ENCODE measurements at regions not wholly inside any gene's neighbourhood (a gene's known extent, or its start where the extent isn't known, plus 50 kb on each side); places are given as distances from the start of the nearest gene placed in this dataset.
"Not testable (repeated sequence)": the region's sequence is repeated elsewhere in the genome, so short reads cannot be mapped to it uniquely, and the experiment has no call there.

DNA sequence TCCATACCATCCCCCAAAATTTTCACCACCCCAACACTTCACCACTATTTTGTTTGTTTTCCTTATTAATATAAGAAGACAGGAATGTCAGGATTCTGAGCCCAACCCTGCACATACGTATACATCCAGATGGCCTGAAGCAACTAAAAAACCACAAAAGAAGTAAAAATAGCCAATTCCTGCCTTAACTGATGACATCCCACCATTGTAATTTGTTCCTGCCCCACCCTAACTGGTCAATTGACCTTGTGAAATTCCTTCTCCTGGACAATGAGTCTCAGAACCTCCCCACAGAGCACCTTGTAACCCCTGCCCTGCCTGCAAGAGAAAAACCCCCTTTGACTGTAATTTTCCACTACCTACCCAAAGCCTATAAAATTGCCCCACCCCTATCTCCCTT lies 132.5 kb downstream of the ZNF675 start:
- Histone ChIP-seq H3K9ac (ENCODE audit: low read depth, low read length) (no peak overlapping the region), H3K4me3 (ENCODE audit: low read length) (no peak overlapping the region), H3K27ac (ENCODE audit: low read length) (no peak overlapping the region), H3K4me1 (ENCODE audit: insufficient read depth, low read length) (no peaks in the 10 kb centered on the region), H3K9me3 (ENCODE audit: insufficient read depth, low read depth, low read length) (peaks cover 78% of the 10 kb centered on the region), H3K27me3 (ENCODE audit: insufficient read depth, low read length) (no peaks in the 10 kb centered on the region), H3K36me3 (ENCODE audit: insufficient read depth, low read depth, low read length) (no peaks in the 10 kb centered on the region)

DNA sequence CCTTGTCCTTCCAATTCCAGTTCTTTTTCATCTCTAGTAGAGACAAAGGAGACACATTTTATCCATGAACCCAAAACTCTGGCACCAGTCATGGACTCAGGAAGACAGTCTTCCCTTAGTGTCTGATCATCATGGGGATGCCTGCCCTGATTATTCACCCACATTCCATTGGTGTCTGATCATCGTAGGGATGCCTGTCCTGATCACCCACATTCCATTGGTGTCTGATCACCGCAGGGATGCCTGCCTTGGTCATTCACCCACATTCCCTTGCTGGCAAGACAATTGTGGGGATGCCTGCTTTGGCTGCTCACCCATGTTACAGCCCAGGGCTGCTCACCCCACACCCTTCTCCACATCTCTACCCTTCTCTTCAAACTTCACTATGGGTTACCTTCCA lies 136.9 kb downstream of the ZNF675 start:
- not testable (repeated sequence) for H3K27ac ChIP-seq (ENCODE audit: low read length); H3K4me1 ChIP-seq (ENCODE audit: insufficient read depth, low read length); H3K9ac ChIP-seq (ENCODE audit: low read depth, low read length); H3K4me3 ChIP-seq (ENCODE audit: low read length); H3K27me3 ChIP-seq (ENCODE audit: insufficient read depth, low read length); H3K36me3 ChIP-seq (ENCODE audit: insufficient read depth, low read depth, low read length)
- peaks cover 79% of the 10 kb centered on the region for H3K9me3 ChIP-seq (ENCODE audit: insufficient read depth, low read depth, low read length)

GRCh38 chr19:23547816-23548430 lies 139.1 kb downstream of the ZNF675 start:
- no peak overlapping the region for H3K27ac ChIP-seq (ENCODE audit: low read length)
- no peaks in the 10 kb centered on the region for H3K4me1 ChIP-seq (ENCODE audit: insufficient read depth, low read length)
- H3K36me3 ChIP-seq (ENCODE audit: insufficient read depth, low read depth, low read length) = no peaks in the 10 kb centered on the region
- peaks cover 79% of the 10 kb centered on the region for H3K9me3 ChIP-seq (ENCODE audit: insufficient read depth, low read depth, low read length)
- no peak overlapping the region for H3K9ac ChIP-seq (ENCODE audit: low read depth, low read length)
- no peaks in the 10 kb centered on the region for H3K27me3 ChIP-seq (ENCODE audit: insufficient read depth, low read length)
- no peak overlapping the region for H3K4me3 ChIP-seq (ENCODE audit: low read length)

DNA sequence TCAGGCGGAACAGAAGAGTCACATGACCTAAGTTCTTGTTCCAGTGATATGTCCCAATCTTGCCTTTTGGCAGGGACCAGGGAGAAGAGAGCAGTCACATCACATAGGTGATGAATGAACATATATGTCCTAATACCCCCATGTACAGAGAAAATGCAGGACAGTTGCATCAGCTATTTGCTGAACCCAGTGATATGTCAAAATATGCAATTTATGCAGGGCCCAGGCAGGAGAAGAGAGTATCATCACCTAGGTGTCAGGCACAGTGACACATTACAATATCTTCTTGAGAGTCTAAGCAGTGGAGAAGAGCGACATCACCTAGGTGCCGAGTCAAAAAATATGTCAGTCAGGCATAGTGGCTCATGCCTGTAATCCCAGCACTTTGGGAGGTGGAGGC lies 139.9 kb downstream of the ZNF675 start:
- Histone ChIP-seq H3K36me3 (ENCODE audit: insufficient read depth, low read depth, low read length) (no peaks in the 10 kb centered on the region), H3K9ac (ENCODE audit: low read depth, low read length) (no peak overlapping the region), H3K4me1 (ENCODE audit: insufficient read depth, low read length) (no peaks in the 10 kb centered on the region), H3K27me3 (ENCODE audit: insufficient read depth, low read length) (no peaks in the 10 kb centered on the region), H3K27ac (ENCODE audit: low read length) (no peak overlapping the region), H3K4me3 (ENCODE audit: low read length) (no peak overlapping the region), H3K9me3 (ENCODE audit: insufficient read depth, low read depth, low read length) (peaks cover 77% of the 10 kb centered on the region)

DNA sequence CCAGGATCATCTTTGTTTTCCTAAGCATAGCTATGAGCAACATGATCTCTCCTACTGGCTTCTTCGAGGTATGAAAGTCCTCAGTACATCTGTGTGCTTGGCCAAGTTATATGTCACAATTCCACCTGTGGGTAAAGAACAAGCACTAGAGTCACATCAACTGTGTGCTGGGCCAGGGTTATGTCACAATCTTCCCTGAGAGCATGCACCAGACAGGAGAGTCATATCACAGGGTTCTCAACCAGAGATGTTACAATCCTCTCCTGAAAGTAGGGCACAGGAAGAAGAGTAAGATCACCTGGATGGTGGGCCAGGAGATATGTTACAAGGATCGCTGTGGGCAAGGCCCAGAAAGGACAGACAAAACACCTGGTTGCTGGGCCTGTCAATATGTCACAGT lies 143.7 kb downstream of the ZNF675 start:
- Histone ChIP-seq H3K9me3 (ENCODE audit: insufficient read depth, low read depth, low read length) (peaks cover 86% of the 10 kb centered on the region), H3K4me1 (ENCODE audit: insufficient read depth, low read length) (no peaks in the 10 kb centered on the region), H3K27me3 (ENCODE audit: insufficient read depth, low read length) (no peaks in the 10 kb centered on the region), H3K36me3 (ENCODE audit: insufficient read depth, low read depth, low read length) (no peaks in the 10 kb centered on the region), H3K4me3 (ENCODE audit: low read length) (no peak overlapping the region), H3K27ac (ENCODE audit: low read length) (no peak overlapping the region), H3K9ac (ENCODE audit: low read depth, low read length) (no peak overlapping the region)

DNA sequence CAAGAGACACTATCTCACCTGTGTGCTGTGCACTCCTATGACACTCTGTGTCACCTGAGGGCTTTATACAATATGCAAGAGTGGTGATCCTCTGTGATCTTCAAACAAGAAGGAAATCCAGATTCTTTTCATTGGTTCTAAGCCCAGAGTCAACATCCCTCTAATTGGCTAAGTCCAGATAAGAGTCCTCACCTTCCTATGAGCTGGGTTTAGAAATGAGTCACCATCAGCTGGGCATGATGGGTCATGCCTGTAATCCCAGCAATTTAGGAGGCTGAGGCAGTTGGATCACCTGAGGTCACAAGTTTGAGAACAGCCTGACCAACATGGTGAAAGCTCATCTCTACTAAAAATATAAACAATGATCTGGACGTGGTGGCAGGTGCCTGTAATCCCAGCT lies 144.4 kb downstream of the ZNF675 start:
- H3K4me3 ChIP-seq (ENCODE audit: low read length) = no peak overlapping the region
- no peak overlapping the region for H3K27ac ChIP-seq (ENCODE audit: low read length)
- H3K9ac ChIP-seq (ENCODE audit: low read depth, low read length) = no peak overlapping the region
- no peaks in the 10 kb centered on the region for H3K4me1 ChIP-seq (ENCODE audit: insufficient read depth, low read length)
- no peaks in the 10 kb centered on the region for H3K27me3 ChIP-seq (ENCODE audit: insufficient read depth, low read length)
- H3K9me3 ChIP-seq (ENCODE audit: insufficient read depth, low read depth, low read length) = peaks cover 84% of the 10 kb centered on the region
- H3K36me3 ChIP-seq (ENCODE audit: insufficient read depth, low read depth, low read length) = no peaks in the 10 kb centered on the region

GRCh38 chr19:23541991-23542390 lies 145.0 kb downstream of the ZNF675 start:
- Histone ChIP-seq H3K27ac (ENCODE audit: low read length) (no peak overlapping the region), H3K27me3 (ENCODE audit: insufficient read depth, low read length) (no peaks in the 10 kb centered on the region), H3K36me3 (ENCODE audit: insufficient read depth, low read depth, low read length) (no peaks in the 10 kb centered on the region), H3K4me3 (ENCODE audit: low read length) (no peak overlapping the region), H3K9me3 (ENCODE audit: insufficient read depth, low read depth, low read length) (peaks cover 83% of the 10 kb centered on the region), H3K9ac (ENCODE audit: low read depth, low read length) (no peak overlapping the region), H3K4me1 (ENCODE audit: insufficient read depth, low read length) (no peaks in the 10 kb centered on the region)

GRCh38 chr19:23540180-23540579 lies 144.9 kb upstream of the ZNF91 start:
- not testable (repeated sequence) for H3K4me1 ChIP-seq (ENCODE audit: insufficient read depth, low read length); H3K4me3 ChIP-seq (ENCODE audit: low read length); H3K9ac ChIP-seq (ENCODE audit: low read depth, low read length); H3K36me3 ChIP-seq (ENCODE audit: insufficient read depth, low read depth, low read length); H3K27ac ChIP-seq (ENCODE audit: low read length); H3K27me3 ChIP-seq (ENCODE audit: insufficient read depth, low read length)
- H3K9me3 ChIP-seq (ENCODE audit: insufficient read depth, low read depth, low read length) = peaks cover 79% of the 10 kb centered on the region

DNA sequence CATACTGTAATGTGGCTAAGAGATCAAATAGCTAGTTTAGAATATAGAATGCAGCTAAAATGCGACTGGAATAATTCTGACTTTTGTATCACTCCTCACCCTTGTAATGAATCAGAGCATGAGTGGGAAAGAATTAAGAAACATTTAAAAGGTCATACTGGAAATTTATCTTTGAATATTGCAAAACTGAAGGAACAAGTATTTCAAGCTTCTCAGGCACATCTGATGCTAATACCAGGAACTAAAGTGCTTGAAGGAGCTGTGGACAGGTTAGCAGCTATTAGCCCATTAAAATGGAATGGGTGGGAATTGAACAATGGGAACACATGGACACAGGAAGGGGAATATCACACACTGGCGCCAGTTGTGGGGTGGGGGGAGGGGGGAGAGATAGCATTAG lies 144.2 kb upstream of the ZNF91 start:
- Histone ChIP-seq H3K9me3 (ENCODE audit: insufficient read depth, low read depth, low read length) (peaks cover 79% of the 10 kb centered on the region), H3K36me3 (ENCODE audit: insufficient read depth, low read depth, low read length) (no peaks in the 10 kb centered on the region), H3K27ac (ENCODE audit: low read length) (no peak overlapping the region), H3K9ac (ENCODE audit: low read depth, low read length) (no peak overlapping the region), H3K27me3 (ENCODE audit: insufficient read depth, low read length) (no peaks in the 10 kb centered on the region), H3K4me3 (ENCODE audit: low read length) (no peak overlapping the region), H3K4me1 (ENCODE audit: insufficient read depth, low read length) (no peaks in the 10 kb centered on the region)

DNA sequence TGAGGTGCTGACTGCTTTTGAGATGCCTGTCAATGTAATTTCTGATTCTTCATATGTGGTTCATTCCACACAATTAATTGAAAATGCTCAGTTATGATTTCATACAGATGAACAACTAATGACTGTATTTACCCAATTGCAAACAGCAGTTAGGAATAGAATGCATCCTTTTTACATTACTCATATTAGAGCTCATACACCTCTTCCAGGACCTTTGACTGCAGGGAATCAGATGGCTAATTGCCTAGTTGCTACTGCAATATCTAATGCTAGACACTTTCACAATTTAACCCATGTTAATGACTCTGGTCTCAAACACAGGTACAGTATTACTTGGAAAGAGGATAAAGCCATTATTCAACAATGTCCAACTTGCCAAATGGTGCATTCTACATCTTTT lies 141.9 kb upstream of the ZNF91 start:
- not testable (repeated sequence) for H3K9ac ChIP-seq (ENCODE audit: low read depth, low read length); H3K36me3 ChIP-seq (ENCODE audit: insufficient read depth, low read depth, low read length); H3K27ac ChIP-seq (ENCODE audit: low read length); H3K27me3 ChIP-seq (ENCODE audit: insufficient read depth, low read length); H3K4me1 ChIP-seq (ENCODE audit: insufficient read depth, low read length); H3K4me3 ChIP-seq (ENCODE audit: low read length)
- H3K9me3 ChIP-seq (ENCODE audit: insufficient read depth, low read depth, low read length) = peaks cover 61% of the 10 kb centered on the region

- H3K9ac ChIP-seq (ENCODE audit: low read depth, low read length); H3K36me3 ChIP-seq (ENCODE audit: insufficient read depth, low read depth, low read length); H3K4me3 ChIP-seq (ENCODE audit: low read length); H3K27me3 ChIP-seq (ENCODE audit: insufficient read depth, low read length); H3K4me1 ChIP-seq (ENCODE audit: insufficient read depth, low read length); H3K27ac ChIP-seq (ENCODE audit: low read length): not testable (repeated sequence)
- H3K9me3 ChIP-seq (ENCODE audit: insufficient read depth, low read depth, low read length) = peaks cover 61% of the 10 kb centered on the region
These were observed 141.1 kb upstream of the ZNF91 start for GRCh38 chr19:23536341-23536740.

- peaks cover 61% of the 10 kb centered on the region for H3K9me3 ChIP-seq (ENCODE audit: insufficient read depth, low read depth, low read length)
- not testable (repeated sequence) for H3K4me3 ChIP-seq (ENCODE audit: low read length); H3K27me3 ChIP-seq (ENCODE audit: insufficient read depth, low read length); H3K36me3 ChIP-seq (ENCODE audit: insufficient read depth, low read depth, low read length); H3K27ac ChIP-seq (ENCODE audit: low read length); H3K9ac ChIP-seq (ENCODE audit: low read depth, low read length); H3K4me1 ChIP-seq (ENCODE audit: insufficient read depth, low read length)
These were observed 140.6 kb upstream of the ZNF91 start for GRCh38 chr19:23535901-23536300.

DNA sequence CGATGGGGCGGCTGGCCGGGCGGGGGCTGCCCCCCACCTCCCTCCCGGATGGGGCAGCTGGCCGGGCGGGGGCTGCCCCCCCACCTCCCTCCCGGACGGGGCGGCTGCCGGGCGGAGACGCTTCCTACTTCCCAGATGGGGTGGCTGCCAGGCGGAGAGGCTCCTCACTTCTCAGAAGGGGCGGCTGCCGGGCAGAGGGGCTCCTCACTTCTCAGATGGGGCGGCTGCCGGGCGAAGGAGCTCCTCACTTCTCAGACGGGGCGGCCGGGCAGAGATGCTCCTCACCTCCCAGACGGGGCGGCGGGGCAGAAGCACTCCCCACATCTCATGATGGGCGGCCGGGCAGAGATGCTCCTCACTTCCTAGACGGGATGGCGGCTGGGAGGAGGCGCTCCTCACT lies 138.2 kb upstream of the ZNF91 start:
- H3K4me3 ChIP-seq (ENCODE audit: low read length); H3K9ac ChIP-seq (ENCODE audit: low read depth, low read length); H3K27me3 ChIP-seq (ENCODE audit: insufficient read depth, low read length); H3K4me1 ChIP-seq (ENCODE audit: insufficient read depth, low read length); H3K36me3 ChIP-seq (ENCODE audit: insufficient read depth, low read depth, low read length); H3K27ac ChIP-seq (ENCODE audit: low read length): not testable (repeated sequence)
- peaks cover 70% of the 10 kb centered on the region for H3K9me3 ChIP-seq (ENCODE audit: insufficient read depth, low read depth, low read length)

Measured in iPS-20b (cell line).